H1 (cell line): ENCODE measurements at regions not wholly inside any gene's neighbourhood (a gene's known extent, or its start where the extent isn't known, plus 50 kb on each side); places are given as distances from the start of the nearest gene placed in this dataset.

Experiments
- CTCF ChIA-PET: fragments of 300-600 bp; sonication (Branson Sonifier 250); formaldehyde crosslinking; loops from one replicate; lab custom pipeline; 2021; ENCODE audit not compliant: partially characterized antibody; lab: Charles Lee
- POLR2A ChIA-PET: fragments of 300-600 bp; sonication (Branson Sonifier 250); formaldehyde crosslinking; loops from one replicate; lab custom pipeline; 2021; ENCODE audit warnings: inconsistent platforms; ENCODE audit not compliant: partially characterized antibody; lab: Charles Lee
- DNase-seq, 2 experiments: peaks; one replicate each; pipeline versions ENCODE4 v3.0.0 to v3.0.0-alpha.2; 2010 to 2022; ENCODE audit warnings: low spot score in 2 of 2, low read depth in 1 of 2, mixed read lengths in 1 of 2
- FAIRE-seq: peaks from 2 replicates; lab custom pipeline; 2011; peaks lifted over from hg19 to GRCh38; lab: Jason Lieb, UNC
- H2AFZ ChIP-seq: 2 replicates; pipeline ENCODE4 v1.8.1; 2012; ENCODE audit warnings: low read length, inconsistent platforms
- H2AK5ac ChIP-seq: 2 replicates; pipeline ENCODE4 v1.6.1; 2013; ENCODE audit warnings: low read depth, low read length
- H2BK120ac ChIP-seq: replicated peaks from 2 replicates; pipeline ENCODE3; 2013; ENCODE audit warnings: low read depth, low read length, inconsistent platforms
- H2BK12ac ChIP-seq: 2 replicates; pipeline ENCODE4 v1.6.1; 2013; ENCODE audit warnings: low read depth, low read length
- H2BK15ac ChIP-seq: 2 replicates; pipeline ENCODE4 v1.6.1; 2013; ENCODE audit warnings: low read length
- H2BK20ac ChIP-seq: 2 replicates; pipeline ENCODE4 v1.6.1; 2013; ENCODE audit warnings: low read length
- H2BK5ac ChIP-seq: 2 replicates; pipeline ENCODE4 v1.6.1; 2013; ENCODE audit warnings: low read depth, low read length
- H3K14ac ChIP-seq: 2 replicates; pipeline ENCODE4 v1.6.1; 2013; ENCODE audit warnings: inconsistent platforms; ENCODE audit not compliant: insufficient read length
- H3K18ac ChIP-seq: 2 replicates; pipeline ENCODE4 v1.6.1; 2013; ENCODE audit warnings: low read length; ENCODE audit errors: extremely low read depth
- H3K23ac ChIP-seq: 2 replicates; pipeline ENCODE4 v1.6.1; 2013; ENCODE audit warnings: inconsistent platforms; ENCODE audit not compliant: insufficient read length
- H3K23me2 ChIP-seq: 2 replicates; pipeline ENCODE4 v1.6.1; 2013; ENCODE audit warnings: low read depth, low read length
- H3K27ac ChIP-seq: 2 replicates; pipeline ENCODE4 v1.6.1; 2011; ENCODE audit warnings: low read depth, low read length, inconsistent platforms
- H3K27me3 ChIP-seq, 4 experiments: replicated peaks in 1 of 4; 1 replicate in 1 of 4; 2 replicates in 3 of 4; pipeline versions ENCODE4 v1.6.1 to v1.8.1; 2011 to 2013; ENCODE audit warnings: low read length in 3 of 4, mild to moderate bottlenecking in 3 of 4, inconsistent platforms in 2 of 4, mixed read lengths in 2 of 4, moderate library complexity in 1 of 4; ENCODE audit not compliant: control insufficient read depth in 3 of 4, insufficient read depth in 3 of 4; ENCODE audit errors: extremely low read depth in 1 of 4
- H3K36me3 ChIP-seq, 4 experiments: 2 replicates each; pipeline versions ENCODE4 v1.6.1 to v1.8.1; 2011 to 2013; ENCODE audit warnings: mild to moderate bottlenecking in 4 of 4, low read length in 3 of 4, moderate library complexity in 2 of 4, control low read depth in 1 of 4, inconsistent platforms in 1 of 4; ENCODE audit not compliant: insufficient read depth in 4 of 4, control insufficient read depth in 2 of 4
- H3K4ac ChIP-seq: replicated peaks from 2 replicates; pipeline ENCODE3; 2013; ENCODE audit warnings: low read length, low read depth, mixed read lengths, inconsistent platforms; ENCODE audit not compliant: insufficient read length
- H3K4me1 ChIP-seq, 4 experiments: replicated peaks in 1 of 4; 1 replicate in 1 of 4; 2 replicates in 3 of 4; pipeline versions ENCODE4 v1.6.1 to v1.8.1; 2011 to 2013; ENCODE audit warnings: low read length in 3 of 4, inconsistent platforms in 2 of 4, mixed read lengths in 1 of 4; ENCODE audit not compliant: insufficient read depth in 4 of 4, control insufficient read depth in 3 of 4
- H3K4me2 ChIP-seq, 2 experiments: 2 replicates each; pipeline versions ENCODE4 v1.6.1 to v1.8.1; 2011 to 2013; ENCODE audit warnings: low read depth in 2 of 2, low read length in 2 of 2, control low read depth in 1 of 2, inconsistent platforms in 1 of 2, mild to moderate bottlenecking in 1 of 2; ENCODE audit not compliant: insufficient read depth in 1 of 2
- H3K4me3 ChIP-seq, 4 experiments: fragments of 200-600, 300-600 bp in 1 of 4; sonication (generic), shearing (Covaris generic), sonication (Bioruptor Twin) in 1 of 4; 2 replicates each; pipeline versions ENCODE4 v1.5.1 to v1.8.1; 2011 to 2016; ENCODE audit warnings: low read length in 4 of 4, low read depth in 3 of 4, control low read depth in 2 of 4, inconsistent platforms in 2 of 4, mild to moderate bottlenecking in 2 of 4, mixed read lengths in 1 of 4, moderate library complexity in 1 of 4; ENCODE audit not compliant: insufficient read depth in 2 of 4; ENCODE audit errors: extremely low read depth in 1 of 4
- H3K56ac ChIP-seq: replicated peaks from 2 replicates; pipeline ENCODE3; 2013; ENCODE audit warnings: low read depth, mild to moderate bottlenecking, mixed read lengths, low read length, inconsistent platforms; ENCODE audit not compliant: insufficient read length
- H3K79me1 ChIP-seq: 2 replicates; pipeline ENCODE4 v1.6.1; 2013; ENCODE audit warnings: low read depth, low read length, control low read depth
- H3K79me2 ChIP-seq, 2 experiments: 2 replicates each; pipeline versions ENCODE4 v1.6.1 to v1.8.1; 2012 to 2013; ENCODE audit warnings: low read length in 2 of 2, mild to moderate bottlenecking in 2 of 2, inconsistent platforms in 1 of 2; ENCODE audit not compliant: insufficient read depth in 2 of 2, control insufficient read depth in 1 of 2
- H3K9ac ChIP-seq, 4 experiments: replicated peaks in 1 of 4; 1 replicate in 1 of 4; 2 replicates in 3 of 4; pipeline versions ENCODE4 v1.6.1 to v1.8.1; 2011 to 2013; ENCODE audit warnings: low read depth in 3 of 4, low read length in 3 of 4, control low read depth in 2 of 4, mild to moderate bottlenecking in 2 of 4, moderate library complexity in 2 of 4, inconsistent platforms in 1 of 4; ENCODE audit errors: extremely low read depth in 1 of 4
- H3K9me3 ChIP-seq, 2 experiments: 2 replicates each; pipeline versions ENCODE4 v1.6.1 to v1.8.1; 2012 to 2013; ENCODE audit warnings: mild to moderate bottlenecking in 2 of 2, moderate library complexity in 2 of 2, control low read depth in 1 of 2, inconsistent platforms in 1 of 2, low read depth in 1 of 2, low read length in 1 of 2, mixed read lengths in 1 of 2; ENCODE audit not compliant: insufficient read depth in 2 of 2
- H4K20me1 ChIP-seq, 2 experiments: replicated peaks in 1 of 2; 2 replicates each; pipeline versions ENCODE3 to v1.8.1; 2011 to 2013; ENCODE audit warnings: inconsistent platforms in 2 of 2, low read length in 2 of 2, mild to moderate bottlenecking in 1 of 2; ENCODE audit not compliant: insufficient read depth in 2 of 2, control insufficient read depth in 1 of 2
- H4K5ac ChIP-seq: 2 replicates; pipeline ENCODE4 v1.6.1; 2013; ENCODE audit warnings: low read length, low read depth, mixed read lengths, inconsistent platforms; ENCODE audit not compliant: insufficient read length
- H4K8ac ChIP-seq: 2 replicates; pipeline ENCODE4 v1.8.0; 2013; ENCODE audit warnings: mild to moderate bottlenecking, moderate library complexity, low read length, inconsistent platforms; ENCODE audit not compliant: insufficient read depth; ENCODE audit errors: extremely low read depth
- H4K91ac ChIP-seq: replicated peaks from 2 replicates; pipeline ENCODE3; 2013; ENCODE audit warnings: low read length, mixed read lengths, inconsistent platforms; ENCODE audit not compliant: insufficient read length
- ATF2 ChIP-seq: IDR thresholded peaks from 2 replicates; pipeline ENCODE4 v1.6.1; 2012; ENCODE audit warnings: low read length, inconsistent platforms
- BACH1 ChIP-seq: IDR thresholded peaks from 2 replicates; pipeline ENCODE4 v1.6.1; 2012; ENCODE audit warnings: low read length, improper control_type of control experiment
- CBX8 ChIP-seq: fragments of 300-800, 300-1000 bp; sonication (generic); IDR thresholded peaks from 2 replicates; pipeline ENCODE4 v1.7.1; 2016; ENCODE audit warnings: low read depth, low read length, borderline replicate concordance
- E2F6 ChIP-seq: IDR thresholded peaks from 2 replicates; pipeline ENCODE4 v1.6.1; 2012; ENCODE audit warnings: inconsistent platforms
- EP300 ChIP-seq, 2 experiments: IDR thresholded peaks; 1 replicate in 1 of 2; 2 replicates in 1 of 2; pipeline ENCODE4 v1.6.1; 2011 to 2012; ENCODE audit warnings: low read depth in 2 of 2, low read length in 2 of 2, mild to moderate bottlenecking in 2 of 2, borderline replicate concordance in 1 of 2, inconsistent platforms in 1 of 2, moderate library complexity in 1 of 2
- GABPA ChIP-seq: IDR thresholded peaks from 2 replicates; pipeline ENCODE4 v1.6.1; 2011; ENCODE audit warnings: mild to moderate bottlenecking, low read length, moderate library complexity, borderline replicate concordance; ENCODE audit not compliant: insufficient read depth
- HDAC6 ChIP-seq: IDR thresholded peaks from one replicate; pipeline ENCODE4 v1.7.1; 2012; ENCODE audit warnings: low read depth, mild to moderate bottlenecking, inconsistent platforms, low read length, moderate library complexity
- KDM4A ChIP-seq: IDR thresholded peaks from one replicate; pipeline ENCODE4 v1.7.1; 2012; ENCODE audit warnings: low read depth, mild to moderate bottlenecking, moderate library complexity, low read length, inconsistent platforms; ENCODE audit not compliant: severe bottlenecking
- NRF1 ChIP-seq: IDR thresholded peaks from 2 replicates; pipeline ENCODE4 v1.6.1; 2011; ENCODE audit warnings: mild to moderate bottlenecking, low read depth, low read length, improper control_type of control experiment
- POU5F1 ChIP-seq: IDR thresholded peaks from 2 replicates; pipeline ENCODE4 v1.6.1; 2011; ENCODE audit warnings: low read depth, mild to moderate bottlenecking, low read length, moderate library complexity
- RXRA ChIP-seq: IDR thresholded peaks from 2 replicates; pipeline ENCODE4 v1.6.1; 2011; ENCODE audit warnings: low read depth, mild to moderate bottlenecking, low read length, moderate library complexity; ENCODE audit not compliant: insufficient read depth
- YY1 ChIP-seq: IDR thresholded peaks from 2 replicates; pipeline ENCODE4 v1.6.1; 2011; ENCODE audit warnings: low read depth, mild to moderate bottlenecking, low read length
- WGBS, 2 experiments: shearing (Covaris generic) in 1 of 2; methylation state at CpG; one replicate each; pipeline versions ENCODE4 v1.1.6 to v1.1.7; 2013 to 2015; ENCODE audit warnings: low lambda C conversion rate in 2 of 2, mixed read lengths in 2 of 2, inconsistent platforms in 1 of 2, low coverage in 1 of 2, missing lambda C conversion rate in 1 of 2; ENCODE audit not compliant: insufficient replicate concordance in 2 of 2, insufficient coverage in 1 of 2, insufficient read length in 1 of 2; ENCODE audit errors: extremely low coverage in 1 of 2, missing lambda C conversion rate in 1 of 2; 5-methylcytosine and 5-hydroxymethylcytosine counted together

DNA sequence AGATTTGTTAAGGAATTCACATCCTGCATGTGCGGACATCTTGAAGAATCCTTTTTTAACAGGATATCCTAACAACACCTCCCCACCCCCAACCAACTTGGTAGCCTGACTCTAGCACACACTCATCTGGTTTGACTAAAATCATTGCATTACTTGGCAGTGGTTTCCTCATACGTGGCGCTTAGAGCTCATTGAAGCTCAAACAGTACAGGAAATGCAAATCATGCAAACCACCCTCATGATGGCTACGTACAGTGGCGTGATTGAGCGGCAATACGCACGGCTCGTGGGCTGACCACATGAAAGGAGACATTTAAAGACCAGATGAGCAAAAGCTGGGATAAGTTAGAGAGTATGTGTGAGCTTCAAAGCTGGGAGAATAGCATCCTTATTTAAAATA lies 336.2 kb downstream of the ZEB2 start:
- no peak overlapping the region for H2BK5ac ChIP-seq
- H3K4ac ChIP-seq = no peak overlapping the region
- H3K14ac ChIP-seq = no peak overlapping the region
- ChIA-PET CTCF (interaction anchor here (2.6 kb wide), 1 partner anchor 21 kb away, joined by 7 read pairs; no protein-coding TSS in a partner anchor), POLR2A (no interaction called here)
- no peak overlapping the region for H2BK12ac ChIP-seq
- H3K79me2 ChIP-seq = no peaks in the 10 kb centered on the region
- no peaks in the 10 kb centered on the region for H3K36me3 ChIP-seq
- WGBS, 2 experiments = 94% methylated on average over 9 of the region's 9 CpGs; no CpG with 5 or more reads in 1 of the 2 experiments
- H4K20me1 ChIP-seq = no peaks in the 10 kb centered on the region
- no peak overlapping the region for H3K56ac ChIP-seq
- no peaks in the 10 kb centered on the region for H3K9me3 ChIP-seq
- no peak overlapping the region for H3K23ac ChIP-seq
- no peak overlapping the region for H2BK120ac ChIP-seq
- peaks cover 0 to 1% (median 0%) of the 10 kb centered on the region in 4 experiments; a peak in 1 of 7 replicates for H3K27me3 ChIP-seq
- no peak overlapping the region for H3K4me2 ChIP-seq
- H3K23me2 ChIP-seq = peaks cover 2% of the 10 kb centered on the region; the same call in 1 of the 2 replicates
- H3K18ac ChIP-seq = no peak overlapping the region
- no peak overlapping the region for H2AFZ ChIP-seq
- peaks cover 0 to 3% (median 0%) of the 10 kb centered on the region in 4 experiments; a peak in 1 of 7 replicates for H3K4me1 ChIP-seq
- H3K9ac ChIP-seq = no peak overlapping the region
- H2BK20ac ChIP-seq = no peak overlapping the region
- H2AK5ac ChIP-seq = no peak overlapping the region
- H3K79me1 ChIP-seq = no peaks in the 10 kb centered on the region
- no peak overlapping the region for H3K4me3 ChIP-seq
- no peak overlapping the region for H4K91ac ChIP-seq
- no peak overlapping the region for H3K27ac ChIP-seq
- FAIRE-seq (no peak), DNase-seq (no peak)
- no peak overlapping the region for H2BK15ac ChIP-seq
- no peak overlapping the region for H4K5ac ChIP-seq
- H4K8ac ChIP-seq = no peak overlapping the region
- TF ChIP-seq YY1 = no peak
- TF ChIP-seq BACH1 = no peak
- TF ChIP-seq HDAC6 = no peak
- no peak for TF ChIP-seq NRF1
- TF ChIP-seq POU5F1 = no peak
- TF ChIP-seq EP300 (IDR thresholded peaks at IDR 0.05; ENCODE audit: borderline replicate concordance in 1 of 2, low read depth in 2 of 2, low read length in 2 of 2) = no peak
- no peak for TF ChIP-seq KDM4A
- TF ChIP-seq E2F6 = no peak
- no peak for TF ChIP-seq GABPA
- TF ChIP-seq ATF2 = no peak
- TF ChIP-seq RXRA = no peak
- TF ChIP-seq CBX8 = no peak
